NCI-H1436 treated with DMSO at 0.1 percent for 48 hours (cell line): ENCODE measurements at regions not wholly inside any gene's neighbourhood (a gene's known extent, or its start where the extent isn't known, plus 50 kb on each side); places are given as distances from the start of the nearest gene placed in this dataset.
A peak's percentile ranks its signal among the peaks of the same experiment; 100 is the strongest.
"Not testable (repeated sequence)": the region's sequence is repeated elsewhere in the genome, so short reads cannot be mapped to it uniquely, and the experiment has no call there.

Source experiments
- DNase-seq: peaks from one replicate; lab custom pipeline; 2025; lab: John Stamatoyannopoulos, UW

DNA sequence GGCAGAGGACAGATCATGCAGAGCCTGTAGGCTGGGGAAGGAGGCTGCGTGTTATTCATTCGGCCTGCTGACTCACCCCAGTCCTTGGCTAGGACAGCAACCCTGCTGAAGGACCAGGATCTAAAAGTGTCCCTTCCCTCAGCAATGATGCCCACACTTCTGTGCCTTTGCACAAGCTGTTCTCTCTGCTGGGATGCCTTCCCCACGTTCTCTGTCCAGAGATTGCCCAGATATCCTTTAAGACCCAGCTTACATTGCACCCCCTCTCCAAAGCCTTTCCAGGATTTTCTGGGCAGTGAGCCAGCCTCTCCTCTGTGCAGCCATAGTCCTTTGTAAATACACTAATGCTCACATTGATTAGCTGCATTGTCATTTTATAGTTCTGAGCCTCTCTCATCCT lies 99.3 kb upstream of the CHD6 start:
- DNase-seq: no peak

DNA sequence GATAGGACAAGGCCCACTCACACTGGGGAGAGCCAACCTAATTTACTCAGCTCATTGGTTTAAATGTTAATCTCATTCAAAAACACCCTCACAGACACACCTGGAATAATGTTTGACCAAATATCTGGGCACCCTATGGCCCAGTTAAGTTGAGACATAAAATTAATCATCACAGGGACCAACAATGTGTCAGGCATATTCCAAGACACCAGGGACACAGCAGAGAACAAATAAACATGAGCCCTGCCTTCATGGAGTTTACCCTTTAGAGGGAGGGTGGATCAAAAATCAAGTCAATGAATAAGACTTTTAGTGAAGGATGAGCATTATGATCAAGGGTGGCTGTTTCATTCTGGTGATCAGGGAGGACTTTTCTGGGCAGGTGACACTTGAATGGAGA lies 98.7 kb upstream of the CHD6 start:
- no peak for DNase-seq

DNA sequence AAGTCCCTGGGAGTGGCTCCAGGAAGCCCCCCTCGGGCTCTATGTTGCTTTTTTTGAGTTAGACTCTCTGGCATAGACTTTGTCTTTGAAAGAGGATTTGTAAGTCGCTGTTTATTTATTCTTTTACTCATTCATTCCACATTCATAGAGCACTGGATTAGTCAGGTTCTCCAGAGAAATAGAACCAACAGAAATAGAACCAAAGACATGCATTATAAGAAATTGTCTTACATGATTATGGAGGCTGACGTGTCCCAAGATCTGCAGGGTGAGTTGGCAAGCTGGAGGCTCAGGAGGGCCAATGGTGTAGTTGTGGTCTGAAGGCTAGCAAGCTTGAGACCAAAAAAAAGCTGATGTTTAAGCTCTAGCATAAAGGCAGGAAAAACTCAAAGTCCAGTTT lies 98.3 kb upstream of the CHD6 start:
- DNase-seq: no peak

DNA sequence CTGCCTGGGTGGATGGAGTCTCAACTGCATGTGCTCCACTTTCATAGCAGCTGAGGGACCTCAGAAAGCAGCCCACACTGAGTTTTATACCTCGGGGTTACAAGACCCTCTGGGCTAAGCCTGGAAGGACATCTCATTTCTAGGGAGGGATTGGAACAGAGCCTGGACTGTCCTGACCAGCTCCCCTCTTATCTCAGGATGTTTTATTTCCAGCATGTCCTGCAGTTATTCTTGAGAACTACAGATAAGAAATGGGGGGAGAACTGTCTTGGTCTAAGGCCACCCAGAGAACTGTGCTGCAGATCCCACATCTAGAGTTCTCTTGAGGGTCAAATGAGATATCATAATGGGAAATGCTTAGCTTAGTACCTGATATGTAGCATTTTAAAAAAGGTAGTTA lies 97.3 kb upstream of the CHD6 start:
- no peak for DNase-seq

DNA sequence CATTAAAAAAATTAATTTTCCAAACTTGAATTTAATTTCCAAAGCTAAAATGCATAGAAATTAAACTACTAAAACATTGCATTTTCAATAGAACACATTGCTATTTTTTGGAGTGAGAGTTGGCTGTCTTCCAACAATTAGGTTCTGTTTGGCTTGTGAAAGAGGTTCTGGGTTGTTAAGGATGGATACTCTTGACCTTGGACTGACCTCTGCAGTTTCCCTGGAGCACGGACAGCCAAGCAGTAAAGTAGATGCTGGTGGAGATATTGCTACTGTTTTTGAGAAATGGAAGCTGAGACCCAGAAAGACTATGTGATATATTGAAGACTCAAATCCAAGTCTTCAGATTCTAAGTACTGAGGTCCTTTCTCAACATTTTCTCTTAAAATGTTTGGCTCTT lies 95.9 kb upstream of the CHD6 start:
- DNase-seq: no peak

DNA sequence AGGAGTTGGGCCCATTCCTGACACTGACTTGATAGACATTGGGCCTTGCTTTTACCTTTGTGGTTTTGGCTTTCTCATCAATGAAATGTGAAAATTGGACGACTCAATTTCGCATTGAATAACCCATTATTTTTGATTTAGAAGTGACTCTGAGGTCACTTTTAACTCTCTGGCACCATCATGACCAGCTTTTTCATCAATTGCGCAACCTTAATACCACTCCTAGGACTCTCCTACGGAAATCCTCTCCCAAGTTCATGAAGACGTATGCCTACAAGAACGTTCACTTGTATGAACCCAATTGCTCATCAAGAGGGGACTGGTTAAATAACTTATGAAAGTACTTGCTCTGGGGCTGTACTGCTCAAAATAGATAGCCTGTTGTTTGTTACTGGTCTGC lies 86.7 kb upstream of the CHD6 start:
- DNase-seq: no peak

DNA sequence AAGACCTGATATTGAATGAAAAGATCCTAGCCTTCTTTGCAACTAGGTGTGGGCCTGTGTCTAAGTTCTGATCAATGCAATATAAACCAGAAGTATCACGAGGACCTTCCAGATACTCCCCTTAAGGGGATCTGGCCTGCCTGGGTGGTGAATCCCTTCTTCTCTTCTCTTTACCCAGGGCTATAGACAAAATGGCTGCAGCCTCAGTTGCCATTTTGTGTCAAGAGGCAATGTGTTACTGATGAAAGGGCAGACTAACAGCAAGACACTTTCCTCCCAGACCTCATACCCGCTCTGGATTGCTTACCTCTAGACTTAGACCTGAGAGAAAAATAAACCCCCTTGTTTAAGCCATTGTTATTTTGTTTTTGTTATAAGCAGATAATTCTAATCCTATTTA lies 84.5 kb upstream of the CHD6 start:
- no peak for DNase-seq

DNA sequence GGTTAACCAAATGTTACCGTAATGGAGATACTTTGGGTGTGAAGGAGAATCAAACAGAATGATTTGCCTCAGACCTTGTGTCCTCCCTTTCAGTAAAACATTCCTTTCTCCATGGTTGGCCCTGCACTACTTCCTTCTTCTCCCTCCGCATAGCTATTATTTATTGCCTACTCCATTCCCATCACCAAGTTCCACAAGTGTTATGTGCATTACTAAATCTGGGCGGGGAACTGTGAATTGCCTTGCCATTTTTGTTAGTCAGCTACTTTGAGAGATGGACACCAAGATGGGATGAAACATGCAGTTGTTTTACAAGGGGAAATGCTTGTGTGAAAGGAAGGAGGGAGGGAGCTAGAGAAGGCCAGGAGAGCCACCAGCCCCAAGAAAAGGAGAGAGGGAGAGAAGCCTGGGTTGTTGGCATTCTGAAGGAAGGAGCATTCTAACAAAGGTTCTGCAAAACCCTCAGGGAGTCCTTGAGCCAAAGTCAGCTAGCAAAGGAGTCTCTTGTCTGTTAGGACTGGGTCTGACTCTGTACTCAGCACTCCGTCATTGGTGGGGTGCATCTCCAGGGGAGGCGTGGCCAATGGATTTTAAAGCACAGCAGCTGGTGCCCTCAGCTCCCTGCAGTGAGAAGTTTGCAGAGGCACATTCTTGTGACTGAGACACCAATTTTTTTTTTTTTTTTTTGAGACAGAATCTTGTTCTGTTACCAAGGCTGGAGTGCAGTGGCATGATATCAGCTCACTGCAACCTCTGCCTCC lies 83.6 kb upstream of the CHD6 start:
- DNase-seq: no peak

DNA sequence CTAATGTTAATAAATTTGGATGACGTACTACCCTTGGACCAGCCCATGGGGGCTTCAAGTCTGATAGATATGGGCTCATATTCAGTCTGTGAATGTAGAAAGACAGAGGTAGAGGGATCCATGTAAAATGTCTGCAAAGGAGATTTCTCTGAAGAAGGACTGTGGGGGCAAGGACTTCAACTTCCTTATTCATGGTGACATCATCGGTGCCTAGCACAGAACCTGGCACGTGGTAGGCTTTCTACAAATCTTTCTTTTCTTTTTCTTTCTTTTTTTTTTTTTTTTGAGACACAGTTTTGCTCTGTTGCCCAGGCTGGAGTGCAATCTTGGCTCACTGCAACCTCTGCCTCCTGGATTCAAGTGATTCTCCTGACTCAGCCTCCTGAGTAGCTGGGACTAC lies 81.5 kb upstream of the CHD6 start:
- DNase-seq: not testable (repeated sequence)

DNA sequence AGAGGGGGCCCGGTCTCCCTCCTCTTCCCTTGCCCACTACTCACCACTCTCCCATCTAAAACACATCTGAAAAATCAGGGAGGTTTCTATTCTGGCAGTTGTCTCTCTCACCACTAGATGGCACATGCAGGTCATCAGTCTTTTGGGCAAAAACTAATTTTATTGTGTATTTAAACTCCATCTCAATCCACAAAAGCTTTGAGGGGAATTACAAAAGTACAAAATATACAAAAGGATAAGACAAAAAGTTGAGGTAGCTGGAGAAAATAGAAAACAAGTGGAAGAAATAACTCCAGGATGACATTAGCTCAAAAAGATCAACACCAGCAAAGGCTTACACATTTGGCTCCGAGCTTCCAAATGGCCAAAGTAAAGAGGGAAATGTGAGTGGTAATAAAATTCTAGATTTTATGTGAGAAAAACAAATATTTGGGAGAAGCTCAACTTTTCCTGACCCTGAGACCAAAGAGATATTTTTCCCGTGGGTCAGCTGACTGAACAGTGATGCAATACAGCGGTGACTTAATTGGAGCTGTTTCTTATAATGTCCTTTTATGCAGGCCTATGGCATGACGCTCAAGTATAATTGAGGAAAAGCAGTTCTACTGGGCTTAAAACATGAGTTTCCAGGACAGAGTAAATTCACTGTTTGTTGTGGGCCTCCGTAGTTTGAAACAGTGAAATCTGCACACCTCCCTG lies 79.8 kb upstream of the CHD6 start:
- no peak for DNase-seq

DNA sequence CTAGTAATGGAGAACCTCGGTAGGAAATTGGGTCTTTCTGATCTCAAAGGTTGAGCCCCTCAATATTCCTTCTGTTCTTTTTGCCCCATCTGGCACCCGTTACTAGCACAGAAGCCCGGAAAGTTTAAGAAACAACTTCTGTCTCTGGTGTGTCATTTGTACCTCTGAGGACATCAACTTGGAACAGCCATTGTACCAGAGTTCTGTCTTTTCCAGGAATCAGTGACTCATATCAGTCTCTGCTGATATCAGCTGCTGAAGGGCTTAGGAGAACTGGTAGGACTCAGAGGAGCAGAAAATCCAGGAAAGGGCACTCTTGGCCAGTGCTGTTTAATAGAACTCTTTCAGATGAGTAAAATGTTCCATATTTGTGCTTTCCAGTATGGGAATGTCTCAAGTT lies 78.3 kb upstream of the CHD6 start:
- no peak for DNase-seq

DNA sequence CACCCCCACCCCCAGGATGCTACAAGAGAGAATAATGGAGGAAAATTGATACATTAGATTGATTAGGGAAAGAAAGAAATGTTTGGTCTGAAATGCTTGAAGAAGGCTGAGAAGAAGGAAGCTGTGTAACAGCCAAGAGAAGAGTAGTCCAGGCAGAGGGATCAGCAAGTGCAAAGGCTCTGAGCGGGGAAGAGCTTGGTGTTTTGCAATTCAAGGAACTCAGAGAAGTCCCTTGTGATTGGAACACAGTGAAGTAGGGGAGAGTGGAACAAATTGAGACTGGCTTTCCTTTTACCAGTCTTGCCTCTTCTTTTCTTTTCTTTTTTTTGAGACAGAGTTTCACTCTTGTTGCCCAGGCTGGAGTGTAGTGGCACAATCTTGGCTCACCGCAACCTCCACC lies 76.6 kb upstream of the CHD6 start:
- no peak for DNase-seq

DNA sequence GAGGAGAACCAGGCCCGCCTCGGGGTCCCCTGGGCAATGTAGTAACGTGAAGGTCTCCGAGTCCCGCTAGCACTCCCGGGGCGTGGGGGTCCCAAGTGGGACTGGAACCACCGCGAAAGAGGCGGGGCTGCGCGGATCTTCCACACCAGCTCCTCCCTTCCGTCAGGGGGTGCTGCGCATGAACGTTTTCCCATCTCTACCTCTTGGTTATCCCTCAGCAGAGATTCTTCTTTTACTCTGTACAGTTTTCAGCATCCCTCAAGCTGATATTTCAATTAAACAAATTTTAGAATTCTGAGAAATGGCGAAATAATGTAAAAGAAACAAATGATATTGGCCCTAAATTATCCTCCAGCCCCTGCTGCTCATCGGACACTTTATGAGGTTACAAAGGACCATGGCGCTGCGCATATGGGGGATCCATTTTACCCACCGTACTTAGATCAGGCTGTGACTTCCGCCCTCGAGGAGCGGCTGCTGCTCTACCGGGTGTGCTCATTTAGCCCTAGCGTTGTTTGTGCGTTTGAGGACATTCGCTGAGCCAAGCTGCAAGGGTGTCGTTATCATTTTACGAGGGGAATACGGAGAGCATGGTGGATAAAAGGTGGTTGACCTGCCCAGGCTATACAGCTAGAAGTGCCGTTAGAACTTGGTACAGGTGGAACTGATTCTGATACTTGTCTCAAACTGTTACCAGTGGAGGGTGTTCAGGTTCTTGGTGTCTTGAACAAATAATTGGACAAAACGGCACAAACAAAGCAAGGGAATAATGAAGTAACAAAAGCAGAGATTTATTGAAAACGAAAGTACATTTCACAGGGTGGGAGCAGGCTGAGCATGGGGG lies 75.2 kb upstream of the CHD6 start:
- peak; percentile 77 for DNase-seq

DNA sequence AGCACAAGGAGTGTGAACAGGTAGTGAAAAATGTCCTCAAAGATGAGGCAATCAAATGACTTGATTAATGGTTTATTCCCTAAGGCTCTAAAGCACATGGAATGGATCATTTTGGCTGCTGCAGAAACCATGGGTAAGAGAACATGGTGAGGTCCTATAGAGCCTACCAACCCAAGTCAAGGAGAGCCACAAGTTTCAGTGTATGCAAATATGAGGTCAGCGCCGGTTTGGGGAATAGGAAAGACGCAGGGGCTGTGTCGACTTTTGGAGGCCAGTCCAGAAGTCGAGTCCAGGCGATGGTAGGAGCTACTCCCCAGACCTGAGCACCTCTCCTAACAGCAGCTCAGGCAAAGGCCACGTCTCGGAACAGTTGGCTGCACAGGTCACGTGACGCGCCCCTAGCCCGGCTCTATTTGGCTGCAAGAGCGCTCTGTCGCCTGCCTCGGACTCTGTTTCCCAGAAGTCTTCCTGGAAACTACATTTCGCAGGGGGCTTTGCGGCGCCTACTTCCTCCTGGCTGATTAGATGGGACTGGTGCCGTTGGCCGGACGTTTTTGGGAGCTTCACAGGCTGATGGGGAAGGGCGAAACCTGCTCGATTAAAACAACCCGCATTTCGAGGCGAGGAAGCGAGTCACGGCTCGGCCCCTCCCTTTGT lies 74.4 kb upstream of the CHD6 start:
- DNase-seq: peak; percentile 41

DNA sequence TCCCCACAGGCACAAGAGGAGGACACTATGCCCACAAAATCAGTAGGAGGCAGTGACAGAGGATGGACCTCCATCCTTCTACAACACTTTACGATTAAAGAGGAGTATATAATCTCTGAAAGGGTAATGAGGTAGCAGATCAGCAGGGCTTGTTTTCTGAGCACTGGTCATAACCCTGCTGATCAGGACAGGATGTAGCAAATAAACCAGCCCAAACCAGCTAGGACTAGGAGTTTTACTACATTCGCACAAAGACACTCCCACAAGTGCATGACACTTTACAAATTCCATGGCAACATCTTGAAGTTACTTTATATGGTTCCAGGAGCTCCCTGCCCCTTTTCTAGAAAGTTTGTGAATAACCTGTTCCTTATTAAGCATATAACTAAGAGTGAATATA lies 73.3 kb upstream of the CHD6 start:
- DNase-seq: no peak

DNA sequence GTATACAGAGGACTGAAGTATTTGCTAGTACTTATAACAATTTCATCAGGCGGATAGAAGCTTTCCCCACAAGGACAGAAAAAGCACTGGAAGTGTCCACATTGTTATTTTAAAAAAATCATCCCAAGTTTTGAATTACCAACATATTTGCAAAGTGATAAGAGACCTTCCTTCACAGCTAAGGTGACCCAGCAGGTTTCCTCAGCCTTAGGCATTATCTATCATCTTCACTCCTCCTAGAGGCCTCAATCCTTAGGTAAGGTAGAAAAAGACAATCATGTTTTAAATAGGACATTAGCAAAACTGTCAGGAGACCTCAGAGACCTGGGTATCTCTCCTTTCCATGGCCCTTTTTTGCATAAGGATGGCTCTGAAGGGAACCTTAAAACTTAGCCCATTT lies 72.5 kb upstream of the CHD6 start:
- no peak for DNase-seq

DNA sequence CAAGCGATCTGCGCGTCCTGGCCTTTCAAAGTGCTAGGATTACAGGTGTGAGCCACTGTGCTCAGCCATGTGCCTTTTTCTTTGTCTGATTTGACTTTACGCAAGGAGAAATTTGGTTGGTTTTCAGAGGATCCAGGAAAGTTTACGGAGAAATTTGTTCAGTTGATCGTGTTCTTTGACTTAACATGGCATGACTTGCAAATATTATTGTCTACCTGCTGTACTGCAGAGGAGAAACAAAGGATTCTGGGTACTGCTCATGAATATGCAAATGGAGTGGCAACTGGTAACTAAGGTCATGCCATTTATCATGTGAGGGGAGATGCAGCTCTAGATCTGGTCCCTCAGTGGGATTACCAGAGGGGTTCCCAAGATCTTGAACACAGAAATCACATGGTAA lies 68.8 kb upstream of the CHD6 start:
- no peak for DNase-seq

DNA sequence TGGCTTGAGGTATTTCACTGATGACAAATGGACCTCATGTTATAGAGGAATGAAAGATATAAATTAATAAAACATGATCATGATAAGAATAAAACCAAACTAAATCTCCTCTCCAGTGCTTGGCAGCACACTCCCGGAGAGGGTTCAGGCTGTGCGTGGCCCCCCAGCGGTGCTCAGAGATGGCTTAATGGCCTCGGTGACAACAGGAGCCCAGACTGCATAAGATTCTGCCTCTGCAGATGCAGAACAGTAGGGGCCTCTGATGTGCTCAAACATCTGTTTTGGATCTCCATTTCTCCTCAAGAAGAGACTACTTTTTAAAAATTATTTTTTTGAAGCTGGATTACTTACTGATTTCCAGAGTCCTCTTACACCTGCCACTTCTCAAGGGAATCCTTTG lies 67.0 kb upstream of the CHD6 start:
- DNase-seq: not testable (repeated sequence)

DNA sequence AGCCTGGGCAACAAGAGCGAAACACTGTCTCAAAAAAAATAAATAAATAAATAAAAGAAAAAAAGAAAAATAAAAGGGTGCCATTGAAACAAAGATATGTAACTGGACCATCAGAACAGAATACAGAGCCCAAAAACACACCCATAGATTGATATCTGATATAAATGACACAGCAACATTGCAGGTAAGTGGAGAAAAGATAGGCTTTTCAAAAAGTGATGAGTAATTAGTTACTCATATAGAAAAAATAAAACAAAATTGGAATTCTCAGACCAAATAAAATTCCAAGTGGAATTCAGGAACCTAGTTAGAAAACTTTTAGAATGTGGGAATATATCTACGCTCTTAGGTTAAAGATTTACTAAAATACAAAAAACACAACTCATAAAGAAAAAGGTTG lies 60.6 kb upstream of the CHD6 start:
- no peak for DNase-seq

DNA sequence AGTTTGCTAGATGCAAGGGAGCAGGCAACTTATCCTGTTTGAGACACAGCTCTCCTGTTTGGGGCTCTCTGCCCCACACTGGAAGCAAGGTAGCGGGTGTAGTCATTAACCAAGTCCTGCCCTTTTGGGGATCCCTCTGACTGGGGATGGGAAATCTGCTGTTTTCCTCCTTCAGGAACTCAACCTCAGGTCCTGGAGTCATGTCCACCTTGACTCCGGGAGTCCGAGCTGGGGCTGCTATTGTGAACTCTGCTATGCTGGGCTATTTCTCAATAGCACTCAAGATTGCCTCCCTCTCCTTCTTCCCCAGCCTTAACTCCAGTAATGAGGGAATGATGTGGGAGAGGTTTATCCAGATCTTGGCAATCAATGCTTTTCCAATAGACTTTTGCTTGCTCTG lies 54.1 kb upstream of the CHD6 start:
- DNase-seq: no peak

DNA sequence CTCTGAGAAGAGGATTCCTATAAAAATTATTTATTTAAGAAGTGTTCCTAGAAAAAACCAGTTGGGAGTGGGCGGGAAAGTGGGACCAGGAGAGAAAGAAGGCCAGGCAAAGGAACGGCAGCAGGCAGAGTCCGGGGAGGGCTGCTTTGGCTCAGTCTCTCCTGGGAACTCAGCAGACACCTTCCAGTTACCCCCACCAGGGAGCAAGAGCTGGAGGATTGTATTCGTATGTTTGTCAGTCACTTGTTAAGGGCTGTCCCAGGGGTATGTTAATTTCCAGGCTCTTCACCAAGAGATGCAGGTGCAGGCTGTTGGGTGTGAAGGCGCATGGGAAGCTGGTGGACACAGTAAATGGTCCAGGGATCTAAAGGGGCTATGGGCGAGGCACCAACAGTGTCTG lies 53.0 kb upstream of the CHD6 start:
- DNase-seq: peak; percentile 90

DNA sequence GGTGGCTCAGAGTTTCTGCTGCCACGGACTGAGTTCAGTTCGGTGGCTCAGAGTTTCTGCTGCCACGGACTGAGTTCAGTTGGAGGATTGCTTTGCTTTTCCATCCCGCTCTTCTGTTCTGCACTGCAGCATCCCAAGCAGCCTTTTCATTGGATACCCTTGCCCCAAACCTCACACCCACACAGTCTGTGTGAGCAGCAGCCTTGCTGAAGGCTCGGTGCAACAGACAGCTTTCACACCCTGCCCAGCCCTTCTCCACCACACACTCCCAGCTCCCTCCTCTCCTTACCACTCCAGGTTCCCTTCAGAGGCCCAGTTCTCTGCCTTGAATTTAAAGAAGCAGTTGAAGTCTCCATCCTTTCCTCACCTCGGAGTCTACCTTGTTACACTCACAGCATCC lies 52.5 kb upstream of the CHD6 start:
- no peak for DNase-seq
